ENCODE measurements at regions not wholly inside any gene's neighbourhood (a gene's known extent, or its start where the extent isn't known, plus 50 kb on each side); places are given as distances from the start of the nearest gene placed in this dataset.

GRCh38 chr9:28758971-28759370 is 1185.7 kb upstream of the C9orf72 start:
- Histone ChIP-seq H2BK15ac (ENCODE audit: low read depth, low read length) (no peak overlapping the region), H3K56ac (ENCODE audit: insufficient read length, low read depth, low read length) (no peak overlapping the region), H3K14ac (ENCODE audit: insufficient read depth, low read length) (no peak overlapping the region), H4K5ac (ENCODE audit: insufficient read length, low read depth, low read length) (no peak overlapping the region), H4K91ac (ENCODE audit: insufficient read length, low read depth, low read length) (no peak overlapping the region), H3K4ac (ENCODE audit: low read depth, low read length) (no peak overlapping the region), H3K18ac (ENCODE audit: insufficient read length, low read depth, low read length) (no peak overlapping the region), H3K79me2 (ENCODE audit: insufficient read depth, low read length) (no peaks in the 10 kb centered on the region), H2BK5ac (ENCODE audit: insufficient read length, low read length) (no peak overlapping the region), H3K27me3 (ENCODE audit: insufficient read depth, low read length) (no peaks in the 10 kb centered on the region), H2BK120ac (ENCODE audit: low read depth, low read length, poor library complexity, severe bottlenecking) (no peak overlapping the region), H3K4me2 (ENCODE audit: insufficient read depth, insufficient read length, low read length) (no peak overlapping the region), H3K9me3 (ENCODE audit: control insufficient read depth, low read depth, low read length) (no peaks in the 10 kb centered on the region), H3K23me2 (ENCODE audit: insufficient read length, low read depth, low read length, poor library complexity, severe bottlenecking) (no peaks in the 10 kb centered on the region), H3K23ac (ENCODE audit: insufficient read length, low read depth, low read length) (no peak overlapping the region), H2AK5ac (ENCODE audit: insufficient read length, low read length) (no peak overlapping the region), H3T11ph (ENCODE audit: low read length) (no peak overlapping the region), H2BK20ac (ENCODE audit: low read depth, low read length, poor library complexity, severe bottlenecking) (no peak overlapping the region), H3K79me1 (ENCODE audit: insufficient read depth, low read depth, low read length, poor library complexity, severe bottlenecking) (no peaks in the 10 kb centered on the region), H4K20me1 (ENCODE audit: control insufficient read depth, insufficient read depth, insufficient read length) (no peaks in the 10 kb centered on the region), H2AFZ (ENCODE audit: low read length) (no peak overlapping the region), H3K4me1 (ENCODE audit: insufficient read depth, low read length) (no peaks in the 10 kb centered on the region; the same call in 1 of the 2 replicates), H4K8ac (replicated peaks; ENCODE audit: insufficient read length, low read depth, low read length) (no peak overlapping the region), H3K9ac (ENCODE audit: extremely low read depth, insufficient read length, low read length) (no peak overlapping the region), H2BK12ac (ENCODE audit: insufficient read length, low read depth, low read length) (no peak overlapping the region), H3K27ac (ENCODE audit: insufficient read length, low read depth, low read length) (no peak overlapping the region)
- no peak for TF ChIP-seq CTCF (conservative IDR thresholded peaks at IDR 0.05)
- DNase-seq = no peak
- no peak overlapping the region for H3K4me3 Mint-ChIP-seq
- WGBS (ENCODE audit: extremely low coverage, insufficient read length, low lambda C conversion rate) = no CpG with 5 or more reads among the region's 1 CpG
- peaks cover 2 to 3% of the 10 kb centered on the region in 2 experiments; a peak in 3 of 5 replicates for H3K9me3 Mint-ChIP-seq
- H3K36me3 Mint-ChIP-seq (ENCODE audit: insufficient read depth in 1 of 3, low read depth in 3 of 3) = peaks cover 0 to 3% (median 0%) of the 10 kb centered on the region in 3 experiments; a peak in 2 of 7 replicates
- peaks cover 16 to 21% of the 10 kb centered on the region in 2 experiments for H3K4me1 Mint-ChIP-seq
- H3K27me3 Mint-ChIP-seq (ENCODE audit: low read depth) = no peaks in the 10 kb centered on the region
- H3K27ac Mint-ChIP-seq = no peak overlapping the region

All from H9 (cell line).